ENCODE measurements at regions not wholly inside any gene's neighbourhood (a gene's known extent, or its start where the extent isn't known, plus 50 kb on each side); places are given as distances from the start of the nearest gene placed in this dataset.

DNA sequence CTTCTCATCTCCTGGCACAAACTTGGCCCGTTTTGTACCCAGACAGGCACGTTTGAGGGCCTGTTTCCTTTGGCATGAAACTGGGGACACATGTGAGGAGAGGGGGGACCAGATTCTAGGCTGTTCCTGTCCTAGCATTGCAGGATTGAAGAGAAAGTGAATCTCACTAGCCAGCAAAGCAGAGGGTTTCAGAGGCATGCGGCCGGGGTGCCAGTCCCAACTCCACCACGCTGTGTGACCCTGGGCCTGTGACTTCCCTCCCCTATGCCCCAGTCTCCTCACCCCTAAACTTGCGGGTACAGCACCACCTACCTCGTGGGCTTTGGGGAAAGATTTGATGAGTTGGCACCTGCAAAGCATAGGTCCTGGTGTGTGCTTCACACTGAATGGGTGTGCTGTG lies 53.5 kb upstream of the CIBAR2 start:
- Mint-ChIP-seq H3K27ac (ENCODE audit: unreplicated experiment) (no peak overlapping the region), H3K36me3 (ENCODE audit: low read depth, unreplicated experiment) (no peaks in the 10 kb centered on the region), H3K27me3 (ENCODE audit: unreplicated experiment) (peaks cover 13% of the 10 kb centered on the region), H3K4me1 (ENCODE audit: unreplicated experiment) (peaks cover 19% of the 10 kb centered on the region), H3K9me3 (ENCODE audit: unreplicated experiment) (no peaks in the 10 kb centered on the region), H3K4me3 (ENCODE audit: unreplicated experiment) (no peak overlapping the region)
- no peak for DNase-seq (ENCODE audit: low spot score)
- TF ChIP-seq CTCF (IDR thresholded peaks at IDR 0.05; ENCODE audit: unreplicated experiment) = no peak

- no peak for TF ChIP-seq CTCF (IDR thresholded peaks at IDR 0.05; ENCODE audit: unreplicated experiment)
- no peak overlapping the region for H3K4me3 Mint-ChIP-seq (ENCODE audit: unreplicated experiment)
- peaks cover 13% of the 10 kb centered on the region for H3K27me3 Mint-ChIP-seq (ENCODE audit: unreplicated experiment)
- DNase-seq (ENCODE audit: low spot score) = no peak
- no peaks in the 10 kb centered on the region for H3K9me3 Mint-ChIP-seq (ENCODE audit: unreplicated experiment)
- peaks cover 20% of the 10 kb centered on the region for H3K4me1 Mint-ChIP-seq (ENCODE audit: unreplicated experiment)
- H3K27ac Mint-ChIP-seq (ENCODE audit: unreplicated experiment) = no peak overlapping the region
- no peaks in the 10 kb centered on the region for H3K36me3 Mint-ChIP-seq (ENCODE audit: low read depth, unreplicated experiment)
Observed at GRCh38 chr16:85166281-85166680, 54.0 kb upstream of the CIBAR2 start.

GRCh38 chr16:85166699-85167588 lies 54.7 kb upstream of the CIBAR2 start:
- no peak for DNase-seq (ENCODE audit: low spot score)
- no peak overlapping the region for H3K4me3 Mint-ChIP-seq (ENCODE audit: unreplicated experiment)
- peaks cover 26% of the 10 kb centered on the region for H3K4me1 Mint-ChIP-seq (ENCODE audit: unreplicated experiment)
- peaks cover 2% of the 10 kb centered on the region for H3K36me3 Mint-ChIP-seq (ENCODE audit: low read depth, unreplicated experiment)
- peaks cover 15% of the 10 kb centered on the region for H3K27me3 Mint-ChIP-seq (ENCODE audit: unreplicated experiment)
- H3K27ac Mint-ChIP-seq (ENCODE audit: unreplicated experiment) = no peak overlapping the region
- no peaks in the 10 kb centered on the region for H3K9me3 Mint-ChIP-seq (ENCODE audit: unreplicated experiment)
- TF ChIP-seq CTCF (IDR thresholded peaks at IDR 0.05; ENCODE audit: unreplicated experiment) = no peak

DNA sequence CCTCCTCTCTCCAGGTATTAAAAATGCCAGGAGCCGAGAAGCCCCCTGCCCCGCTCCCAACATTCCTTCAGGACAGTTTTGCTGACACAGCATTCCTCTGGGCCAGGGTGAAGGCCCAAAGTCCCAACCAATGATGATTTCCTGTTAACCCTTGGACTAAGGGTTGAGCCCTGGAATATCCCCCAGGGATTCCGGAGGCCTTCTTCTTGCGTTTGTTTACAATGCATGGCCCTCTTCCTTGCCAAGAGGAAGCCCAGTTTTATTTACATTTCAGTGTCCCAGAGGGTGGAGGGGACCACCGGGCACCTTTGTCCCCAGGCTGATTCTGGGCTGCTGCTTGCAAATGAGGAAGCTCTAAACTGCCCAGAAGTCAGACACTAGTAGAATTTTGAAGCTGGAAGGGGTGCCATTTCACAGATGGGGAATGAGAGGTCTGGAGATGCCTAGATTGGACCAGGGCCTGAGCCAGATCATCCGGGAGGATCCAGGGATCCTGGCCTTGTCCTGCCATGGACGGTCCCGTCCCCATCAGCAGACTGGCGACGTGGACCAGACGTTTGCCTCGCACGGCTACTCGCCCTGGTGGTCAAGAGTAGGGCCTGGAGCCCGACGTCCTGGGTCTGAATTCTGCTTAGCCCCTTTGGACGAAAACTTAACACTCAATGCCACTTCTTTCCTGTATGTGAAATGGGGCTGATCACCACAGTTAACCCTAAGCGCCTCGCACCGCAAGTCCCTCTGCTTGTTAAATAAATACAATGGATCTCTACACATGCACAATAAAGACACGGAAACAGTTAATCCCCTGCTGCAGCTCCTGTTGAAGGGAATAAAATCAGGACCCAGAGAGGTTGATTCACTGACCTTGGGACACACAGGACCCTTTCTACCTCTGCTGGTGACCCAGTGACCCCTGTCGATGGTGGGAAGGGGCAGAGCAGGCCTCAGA lies 55.6 kb upstream of the CIBAR2 start:
- H3K27me3 Mint-ChIP-seq (ENCODE audit: unreplicated experiment) = peaks cover 23% of the 10 kb centered on the region
- no peak overlapping the region for H3K27ac Mint-ChIP-seq (ENCODE audit: unreplicated experiment)
- TF ChIP-seq CTCF (IDR thresholded peaks at IDR 0.05; ENCODE audit: unreplicated experiment) = no peak
- no peak for DNase-seq (ENCODE audit: low spot score)
- H3K36me3 Mint-ChIP-seq (ENCODE audit: low read depth, unreplicated experiment) = peaks cover 4% of the 10 kb centered on the region
- H3K9me3 Mint-ChIP-seq (ENCODE audit: unreplicated experiment) = no peaks in the 10 kb centered on the region
- H3K4me1 Mint-ChIP-seq (ENCODE audit: unreplicated experiment) = peaks cover 36% of the 10 kb centered on the region
- peak overlapping the region; percentile 76 for H3K4me3 Mint-ChIP-seq (ENCODE audit: unreplicated experiment)

Measured in endothelial cell (in vitro differentiated cells).